Stromal cell of bone marrow (primary cell): ENCODE measurements at regions not wholly inside any gene's neighbourhood (a gene's known extent, or its start where the extent isn't known, plus 50 kb on each side); places are given as distances from the start of the nearest gene placed in this dataset.

ENCODE experiments used
- DNase-seq: peaks from one replicate; pipeline ENCODE4 v3.0.0-alpha.2; 2012; ENCODE audit warnings: low read depth

- no peak for DNase-seq
These were observed 139.1 kb upstream of the C14orf180 start for GRCh38 chr14:104440297-104440956.

GRCh38 chr14:104441275-104442106 lies 138.1 kb upstream of the C14orf180 start:
- DNase-seq, result no peak

- DNase-seq, result no peak
These were observed 137.4 kb upstream of the C14orf180 start for GRCh38 chr14:104442107-104442551.

- DNase-seq, result no peak
These were observed 136.8 kb upstream of the C14orf180 start for GRCh38 chr14:104442631-104443390.

- no peak for DNase-seq
These were observed 136.0 kb upstream of the C14orf180 start for GRCh38 chr14:104443391-104444158.

- no peak for DNase-seq
These were observed 135.2 kb upstream of the C14orf180 start for GRCh38 chr14:104444159-104445030.

GRCh38 chr14:104445086-104445485 lies 134.5 kb upstream of the C14orf180 start:
- DNase-seq, result no peak

- no peak for DNase-seq
These were observed 133.7 kb upstream of the C14orf180 start for GRCh38 chr14:104445832-104446381.

GRCh38 chr14:104446611-104447010 lies 133.0 kb upstream of the C14orf180 start:
- no peak for DNase-seq

GRCh38 chr14:104447750-104448149 lies 131.8 kb upstream of the C14orf180 start:
- DNase-seq, result no peak

GRCh38 chr14:104448321-104448720 lies 131.2 kb upstream of the C14orf180 start:
- DNase-seq, result no peak

GRCh38 chr14:104448721-104449120 lies 130.8 kb upstream of the C14orf180 start:
- no peak for DNase-seq

- DNase-seq, result no peak
These were observed 128.7 kb upstream of the C14orf180 start for GRCh38 chr14:104450811-104451401.

GRCh38 chr14:104451474-104451873 lies 128.1 kb upstream of the C14orf180 start:
- no peak for DNase-seq

- DNase-seq, result no peak
These were observed 120.7 kb upstream of the C14orf180 start for GRCh38 chr14:104458845-104459244.

GRCh38 chr14:104460791-104461651 lies 118.5 kb upstream of the C14orf180 start:
- no peak for DNase-seq

GRCh38 chr14:104461676-104462449 lies 117.7 kb upstream of the C14orf180 start:
- no peak for DNase-seq
